CD4-positive, CD25-positive, alpha-beta regulatory T cell (primary cell): ENCODE measurements at regions not wholly inside any gene's neighbourhood (a gene's known extent, or its start where the extent isn't known, plus 50 kb on each side); places are given as distances from the start of the nearest gene placed in this dataset.

Experiments used
- ATAC-seq, 2 donors: fragments of 150-1000 bp; cut with Tn5 transposase; one replicate each; pipeline ENCODE4 v1.10.0; 2021; ENCODE audit warnings: low read depth in 2 of 2, moderate number of reproducible peaks in 2 of 2, moderate library complexity in 1 of 2
- DNase-seq, 3 donors: peaks; one replicate each; pipeline versions ENCODE4 v3.0.0 to v3.0.0-alpha.2; 2012 to 2022; ENCODE audit warnings: mixed read lengths in 1 of 3
- H3K27ac ChIP-seq: one replicate; pipeline ENCODE4 v1.7.0; 2013; ENCODE audit warnings: mild to moderate bottlenecking, low read length; ENCODE audit not compliant: insufficient read depth, poor library complexity, severe bottlenecking
- H3K27me3 ChIP-seq: one replicate; pipeline ENCODE4 v1.7.0; 2013; ENCODE audit warnings: low read length; ENCODE audit not compliant: control insufficient read depth, insufficient read depth
- H3K36me3 ChIP-seq: one replicate; pipeline ENCODE4 v1.7.0; 2013; ENCODE audit warnings: mild to moderate bottlenecking, low read length, moderate library complexity; ENCODE audit not compliant: control insufficient read depth, insufficient read depth
- H3K4me1 ChIP-seq: 2 replicates; pipeline ENCODE4 v1.7.0; 2013; ENCODE audit warnings: mild to moderate bottlenecking, low read length; ENCODE audit not compliant: insufficient read depth, control insufficient read depth, poor library complexity, severe bottlenecking
- H3K4me3 ChIP-seq: one replicate; pipeline ENCODE4 v1.7.0; 2013; ENCODE audit warnings: low read depth, mild to moderate bottlenecking, low read length, moderate library complexity
- H3K9me3 ChIP-seq, 2 experiments: 1 replicate in 1 of 2; 2 replicates in 1 of 2; pipeline ENCODE4 v1.7.0; 2013; ENCODE audit warnings: low read length in 2 of 2, mild to moderate bottlenecking in 1 of 2, moderate library complexity in 1 of 2; ENCODE audit not compliant: control insufficient read depth in 2 of 2
- H3K27ac Mint-ChIP-seq, 3 donors: one replicate each; pipeline ENCODE4 v1.8.0; 2020 to 2022; ENCODE audit warnings: mild to moderate bottlenecking in 3 of 3, mixed read lengths in 3 of 3, moderate library complexity in 2 of 3
- H3K27me3 Mint-ChIP-seq: one replicate; pipeline ENCODE4 v1.8.0; 2022; ENCODE audit warnings: mild to moderate bottlenecking, mixed read lengths
- H3K36me3 Mint-ChIP-seq: one replicate; pipeline ENCODE4 v1.8.0; 2020; ENCODE audit warnings: mixed read lengths
- H3K4me1 Mint-ChIP-seq, 4 donors: one replicate each; pipeline ENCODE4 v1.8.0; 2020 to 2022; ENCODE audit warnings: mixed read lengths in 4 of 4, mild to moderate bottlenecking in 1 of 4
- H3K4me3 Mint-ChIP-seq, 4 donors: one replicate each; pipeline ENCODE4 v1.8.0; 2020 to 2022; ENCODE audit warnings: mild to moderate bottlenecking in 4 of 4, mixed read lengths in 4 of 4, moderate library complexity in 3 of 4
- H3K9me3 Mint-ChIP-seq, 7 donors: one replicate each; pipeline ENCODE4 v1.8.0; 2020 to 2022; ENCODE audit warnings: mixed read lengths in 7 of 7, mild to moderate bottlenecking in 3 of 7, moderate library complexity in 2 of 7

DNA sequence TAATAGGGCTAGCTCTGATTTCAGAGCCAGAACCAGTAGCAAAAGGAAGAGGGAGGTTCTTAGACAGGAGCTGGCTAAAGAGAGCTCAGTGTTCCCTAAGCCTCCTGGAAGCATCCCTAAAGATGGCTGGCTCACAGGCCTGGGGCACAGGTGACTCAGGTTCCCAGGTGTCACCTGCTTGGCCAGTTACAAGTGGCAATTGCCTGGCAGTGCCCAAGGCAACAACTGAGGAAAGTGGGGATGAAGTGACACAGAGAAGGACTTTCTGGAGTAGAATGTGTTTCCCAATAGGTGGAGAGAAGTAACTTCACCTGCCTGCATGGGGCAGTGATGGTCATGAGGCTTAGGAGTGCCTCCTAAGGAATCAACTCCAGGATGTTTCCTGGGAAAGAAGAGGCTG is 66.5 kb upstream of the EEPD1 start:
- Mint-ChIP-seq H3K27me3 (peaks cover 10% of the 10 kb centered on the region), H3K4me1 (no peaks in the 10 kb centered on the region), H3K36me3 (no peaks in the 10 kb centered on the region), H3K4me3 (no peak overlapping the region), H3K27ac (no peak overlapping the region), H3K9me3 (peaks cover 2 to 7% (median 3%) of the 10 kb centered on the region in 7 donors)
- peaks cover 0 to 7% of the 10 kb centered on the region in 2 experiments for H3K9me3 ChIP-seq
- no peaks in the 10 kb centered on the region for H3K4me1 ChIP-seq
- no peak overlapping the region for H3K4me3 ChIP-seq
- DNase-seq = no peak
- no peak for ATAC-seq
- H3K27me3 ChIP-seq = no peaks in the 10 kb centered on the region
- no peak overlapping the region for H3K27ac ChIP-seq
- no peaks in the 10 kb centered on the region for H3K36me3 ChIP-seq

DNA sequence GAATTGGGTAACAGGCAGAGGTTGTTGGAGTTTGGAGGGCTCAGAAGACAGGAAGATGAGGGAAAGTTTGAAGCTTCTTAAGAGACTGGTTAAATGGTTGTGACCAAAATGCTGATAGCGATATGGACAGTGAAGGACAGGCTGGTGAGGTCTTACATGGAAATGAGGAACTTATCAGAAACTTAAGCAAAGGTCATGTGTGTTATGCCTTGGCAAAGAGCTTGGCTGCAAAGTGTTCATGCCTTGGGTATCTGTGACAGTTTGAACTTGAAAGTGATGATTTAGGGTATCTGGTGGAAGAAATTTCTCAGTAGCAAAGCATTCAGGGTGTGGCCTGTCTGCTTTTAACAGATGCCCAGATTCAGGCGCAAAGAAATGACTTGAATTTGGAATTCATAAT is 64.5 kb upstream of the EEPD1 start:
- ATAC-seq = no peak
- Mint-ChIP-seq H3K36me3 (no peaks in the 10 kb centered on the region), H3K4me1 (no peaks in the 10 kb centered on the region), H3K27ac (no peak overlapping the region), H3K9me3 (peaks cover 2 to 8% (median 3%) of the 10 kb centered on the region in 7 donors), H3K4me3 (no peak overlapping the region), H3K27me3 (peaks cover 1% of the 10 kb centered on the region)
- no peaks in the 10 kb centered on the region for H3K36me3 ChIP-seq
- no peak overlapping the region for H3K27ac ChIP-seq
- H3K4me1 ChIP-seq = no peaks in the 10 kb centered on the region
- H3K4me3 ChIP-seq = no peak overlapping the region
- no peaks in the 10 kb centered on the region for H3K27me3 ChIP-seq
- DNase-seq = no peak
- H3K9me3 ChIP-seq = peaks cover 0 to 7% of the 10 kb centered on the region in 2 experiments

DNA sequence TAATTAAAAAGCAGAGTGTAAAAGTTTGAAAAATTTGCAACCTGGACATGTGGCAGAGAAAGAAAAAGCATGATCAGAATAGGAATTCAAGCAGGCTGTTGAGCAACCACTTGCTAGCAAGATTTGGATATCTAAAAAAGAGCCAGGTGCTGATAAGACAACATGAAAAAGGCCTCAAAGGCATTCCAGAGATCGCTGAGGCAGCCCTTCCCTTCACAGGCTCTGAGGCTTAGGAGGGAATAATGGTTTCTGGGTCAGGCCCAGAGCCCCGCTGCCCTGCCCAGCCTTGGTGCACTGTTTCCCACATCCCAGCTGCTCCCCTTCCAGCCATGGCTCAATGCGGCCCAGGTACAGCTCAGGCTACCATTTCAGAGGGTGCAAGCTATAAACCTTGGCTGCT is 64.1 kb upstream of the EEPD1 start:
- Histone ChIP-seq H3K27me3 (no peaks in the 10 kb centered on the region), H3K36me3 (no peaks in the 10 kb centered on the region), H3K9me3 (peaks cover 0 to 7% of the 10 kb centered on the region in 2 experiments), H3K4me3 (no peak overlapping the region), H3K27ac (no peak overlapping the region), H3K4me1 (no peaks in the 10 kb centered on the region)
- H3K27ac Mint-ChIP-seq = no peak overlapping the region
- no peaks in the 10 kb centered on the region for H3K36me3 Mint-ChIP-seq
- peaks cover 2 to 8% (median 3%) of the 10 kb centered on the region in 7 donors for H3K9me3 Mint-ChIP-seq
- H3K27me3 Mint-ChIP-seq = no peaks in the 10 kb centered on the region
- no peak overlapping the region for H3K4me3 Mint-ChIP-seq
- no peaks in the 10 kb centered on the region for H3K4me1 Mint-ChIP-seq
- ATAC-seq (no peak), DNase-seq (no peak)

DNA sequence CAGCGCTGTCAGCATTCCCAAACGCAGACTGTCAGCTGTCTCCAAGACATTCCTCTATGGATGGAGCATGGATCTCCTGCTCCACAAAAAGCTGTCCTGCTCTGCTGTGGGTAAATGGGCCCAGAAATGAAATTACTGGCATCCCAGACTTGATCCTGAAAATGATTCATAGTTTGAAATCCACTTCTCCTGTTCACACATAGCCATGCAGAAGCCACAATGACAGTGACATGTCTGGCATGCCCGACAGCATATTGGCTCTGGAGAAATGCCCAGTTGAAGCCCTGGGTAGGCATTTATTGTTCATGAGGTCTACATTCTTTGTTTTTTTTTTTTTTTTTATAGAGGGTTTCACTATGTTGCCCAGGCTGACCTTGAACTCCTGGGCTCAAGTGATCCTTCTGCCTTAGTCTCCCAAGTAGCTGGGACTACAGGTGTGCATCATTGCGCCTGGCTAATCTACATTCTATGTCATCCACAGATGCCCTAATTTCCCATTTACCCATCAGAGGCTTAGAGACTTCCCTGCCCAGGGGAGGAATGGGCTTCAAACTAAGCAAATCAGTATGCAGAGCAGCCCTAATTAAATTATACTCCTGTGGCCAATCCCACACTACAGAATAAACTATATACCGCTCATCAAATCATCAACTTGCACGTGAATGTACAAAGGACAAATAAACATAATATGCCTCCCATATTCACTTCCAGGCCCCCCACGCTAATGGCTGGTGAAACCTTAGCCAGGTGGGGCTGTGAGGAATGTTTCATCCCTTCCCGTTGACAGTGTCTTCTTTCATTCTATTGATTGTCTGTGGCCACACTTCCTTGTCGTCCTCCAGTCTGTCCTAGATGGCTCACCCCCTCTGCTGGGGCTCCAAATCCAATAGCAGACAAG is 61.8 kb upstream of the EEPD1 start:
- no peak overlapping the region for H3K27ac ChIP-seq
- no peak for ATAC-seq
- peaks cover 0 to 7% of the 10 kb centered on the region in 2 experiments for H3K9me3 ChIP-seq
- no peak for DNase-seq
- Mint-ChIP-seq H3K27me3 (no peaks in the 10 kb centered on the region), H3K9me3 (peaks cover 2 to 9% (median 3%) of the 10 kb centered on the region in 7 donors), H3K4me3 (no peak overlapping the region), H3K36me3 (no peaks in the 10 kb centered on the region), H3K27ac (no peak overlapping the region), H3K4me1 (no peaks in the 10 kb centered on the region)
- H3K36me3 ChIP-seq = no peaks in the 10 kb centered on the region
- no peak overlapping the region for H3K4me3 ChIP-seq
- no peaks in the 10 kb centered on the region for H3K27me3 ChIP-seq
- no peaks in the 10 kb centered on the region for H3K4me1 ChIP-seq

DNA sequence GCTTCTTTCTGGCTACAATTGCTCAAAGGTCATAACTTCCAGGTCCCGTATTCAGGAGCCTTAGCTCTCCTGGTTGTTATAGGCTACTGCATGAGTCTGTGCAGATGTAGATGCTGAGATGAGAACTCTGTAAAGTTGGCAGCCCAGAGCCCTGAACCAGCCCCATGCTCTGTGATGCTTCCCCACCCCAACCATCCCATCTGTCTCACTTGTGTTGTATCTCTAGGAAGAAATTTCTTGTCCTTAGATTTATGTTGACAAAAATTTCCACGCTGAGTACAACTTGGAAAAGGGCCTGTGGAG is 61.2 kb upstream of the EEPD1 start:
- Histone ChIP-seq H3K36me3 (no peaks in the 10 kb centered on the region), H3K27ac (no peak overlapping the region), H3K4me3 (no peak overlapping the region), H3K4me1 (no peaks in the 10 kb centered on the region), H3K9me3 (peaks cover 0 to 7% of the 10 kb centered on the region in 2 experiments), H3K27me3 (no peaks in the 10 kb centered on the region)
- no peaks in the 10 kb centered on the region for H3K27me3 Mint-ChIP-seq
- DNase-seq (no peak), ATAC-seq (no peak)
- no peaks in the 10 kb centered on the region for H3K36me3 Mint-ChIP-seq
- no peaks in the 10 kb centered on the region for H3K4me1 Mint-ChIP-seq
- H3K9me3 Mint-ChIP-seq = peaks cover 2 to 9% (median 3%) of the 10 kb centered on the region in 7 donors
- no peak overlapping the region for H3K27ac Mint-ChIP-seq
- no peak overlapping the region for H3K4me3 Mint-ChIP-seq

DNA sequence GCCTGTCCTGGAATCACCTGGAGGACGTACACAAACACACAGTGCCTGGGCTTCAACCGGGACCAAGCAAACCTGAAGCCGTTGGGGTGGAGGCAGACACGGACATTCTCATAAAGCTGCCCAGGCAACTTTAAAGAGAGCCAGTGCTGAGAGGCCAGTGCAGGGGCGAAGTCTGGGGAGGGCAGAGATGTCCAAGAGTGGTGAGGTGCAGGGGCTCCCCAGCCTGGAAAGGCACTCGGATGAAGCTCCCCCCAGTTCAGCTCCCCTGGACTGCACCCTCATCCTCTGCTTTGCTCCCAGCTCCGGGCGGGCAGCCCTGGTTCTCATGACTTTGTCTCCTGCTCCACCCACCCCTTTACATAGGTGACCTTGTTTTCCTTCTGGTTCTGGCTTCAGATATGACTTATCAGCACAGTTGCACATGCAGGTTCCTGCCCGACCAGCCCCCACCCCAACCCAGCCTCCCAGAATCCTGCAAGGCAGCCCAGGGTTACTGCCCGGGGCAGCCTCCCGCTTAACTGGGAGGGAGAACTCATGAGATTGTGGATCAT is 60.8 kb upstream of the EEPD1 start:
- H3K9me3 Mint-ChIP-seq = peaks cover 2 to 9% (median 3%) of the 10 kb centered on the region in 7 donors
- no peaks in the 10 kb centered on the region for H3K27me3 Mint-ChIP-seq
- H3K27ac ChIP-seq = no peak overlapping the region
- DNase-seq (no peak), ATAC-seq (no peak)
- no peak overlapping the region for H3K27ac Mint-ChIP-seq
- no peaks in the 10 kb centered on the region for H3K4me1 ChIP-seq
- H3K4me1 Mint-ChIP-seq = no peaks in the 10 kb centered on the region
- no peaks in the 10 kb centered on the region for H3K36me3 Mint-ChIP-seq
- H3K4me3 ChIP-seq = no peak overlapping the region
- H3K4me3 Mint-ChIP-seq = no peak overlapping the region
- H3K36me3 ChIP-seq = no peaks in the 10 kb centered on the region
- peaks cover 0 to 7% of the 10 kb centered on the region in 2 experiments for H3K9me3 ChIP-seq
- no peaks in the 10 kb centered on the region for H3K27me3 ChIP-seq

DNA sequence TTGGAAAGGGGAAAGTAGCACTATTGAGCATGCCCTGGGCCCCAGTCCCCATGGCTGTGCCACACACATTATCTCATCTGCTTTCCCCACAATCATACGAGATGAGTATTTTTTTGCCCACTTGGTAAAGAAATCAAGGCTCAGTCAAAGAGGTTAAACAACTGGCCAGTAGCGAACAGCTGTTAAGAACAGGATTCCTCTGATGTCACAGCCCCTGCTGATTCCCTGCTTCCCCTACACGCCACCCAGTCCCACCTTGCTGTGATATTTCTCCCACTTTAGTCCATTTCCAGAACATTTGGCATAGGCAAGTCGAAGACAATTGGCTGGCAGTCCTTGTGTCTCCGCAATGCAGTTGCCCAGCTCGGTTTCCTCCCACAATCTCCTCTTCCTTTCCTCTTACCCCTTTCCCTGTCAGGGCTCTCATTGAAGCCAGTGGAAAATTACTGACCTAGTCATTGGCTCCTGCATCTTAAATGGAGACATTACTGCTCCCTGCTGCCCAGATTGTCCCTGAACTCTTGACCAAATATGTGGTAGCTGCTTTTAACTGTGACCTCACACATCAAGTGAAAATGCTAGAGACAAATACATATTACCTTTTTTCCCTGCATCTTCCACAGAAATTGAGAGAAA is 56.5 kb upstream of the EEPD1 start:
- Mint-ChIP-seq H3K27ac (no peak overlapping the region), H3K9me3 (peaks cover 0 to 12% (median 6%) of the 10 kb centered on the region in 7 donors), H3K4me3 (no peak overlapping the region), H3K27me3 (peaks cover 21% of the 10 kb centered on the region), H3K4me1 (no peaks in the 10 kb centered on the region), H3K36me3 (no peaks in the 10 kb centered on the region)
- DNase-seq (no peak), ATAC-seq (no peak)
- no peaks in the 10 kb centered on the region for H3K36me3 ChIP-seq
- H3K9me3 ChIP-seq = no peaks in the 10 kb centered on the region
- no peaks in the 10 kb centered on the region for H3K4me1 ChIP-seq
- no peak overlapping the region for H3K27ac ChIP-seq
- H3K4me3 ChIP-seq = no peak overlapping the region
- peaks cover under 1% of the 10 kb centered on the region for H3K27me3 ChIP-seq
